ENCODE measurements at regions not wholly inside any gene's neighbourhood (a gene's known extent, or its start where the extent isn't known, plus 50 kb on each side); places are given as distances from the start of the nearest gene placed in this dataset.

GRCh38 chr13:102510072-102510471 is 86.7 kb upstream of the TPP2 start:
- no peak for TF ChIP-seq EZH2 (IDR thresholded peaks at IDR 0.05; ENCODE audit: insufficient read depth, poor library complexity, severe bottlenecking)
- TF ChIP-seq EZH2phosphoT487 (IDR thresholded peaks at IDR 0.05; ENCODE audit: insufficient read depth, low read depth), result no peak

All from GM23248 (cell line).